DOHH2 (cell line): ENCODE measurements at regions not wholly inside any gene's neighbourhood (a gene's known extent, or its start where the extent isn't known, plus 50 kb on each side); places are given as distances from the start of the nearest gene placed in this dataset.

Experiments
- CTCF ChIP-seq: fragments of 200-600 bp; sonication (generic); IDR thresholded peaks from one replicate; pipeline ENCODE4 v1.5.1; 2014; ENCODE audit warnings: antibody characterized with exemption, mild to moderate bottlenecking, low read depth, low read length; ENCODE audit not compliant: poor library complexity, severe bottlenecking
- EZH2phosphoT487 ChIP-seq: fragments of 200-600 bp; sonication (generic); IDR thresholded peaks from 2 replicates; pipeline ENCODE4 v1.6.1; 2017; ENCODE audit warnings: borderline replicate concordance, mild to moderate bottlenecking, antibody characterized with exemption, low read length, moderate library complexity, mixed read lengths

- TF ChIP-seq CTCF = no peak
- TF ChIP-seq EZH2phosphoT487 = no peak
Observed at GRCh38 chr10:61089251-61089650, 145.3 kb upstream of the RHOBTB1 start.
